OCI-LY1 (cell line): ENCODE measurements at regions not wholly inside any gene's neighbourhood (a gene's known extent, or its start where the extent isn't known, plus 50 kb on each side); places are given as distances from the start of the nearest gene placed in this dataset.

Experiments used
- EZH2 ChIP-seq: fragments of 200-600 bp; sonication (generic), shearing (Covaris generic); IDR thresholded peaks from 2 replicates; pipeline ENCODE4 v1.8.0; 2017; ENCODE audit warnings: borderline replicate concordance, mixed run types, mild to moderate bottlenecking, antibody characterized with exemption, low read length, moderate library complexity, mixed read lengths
- TF ChIP-seq, protein P1 (sequence below): fragments of 200-600 bp; sonication (generic), shearing (Covaris generic); IDR thresholded peaks from 2 replicates; pipeline ENCODE4 v1.5.1; 2017; ENCODE audit warnings: mild to moderate bottlenecking, antibody characterized with exemption, low read length, moderate library complexity, mixed read lengths

DNA sequence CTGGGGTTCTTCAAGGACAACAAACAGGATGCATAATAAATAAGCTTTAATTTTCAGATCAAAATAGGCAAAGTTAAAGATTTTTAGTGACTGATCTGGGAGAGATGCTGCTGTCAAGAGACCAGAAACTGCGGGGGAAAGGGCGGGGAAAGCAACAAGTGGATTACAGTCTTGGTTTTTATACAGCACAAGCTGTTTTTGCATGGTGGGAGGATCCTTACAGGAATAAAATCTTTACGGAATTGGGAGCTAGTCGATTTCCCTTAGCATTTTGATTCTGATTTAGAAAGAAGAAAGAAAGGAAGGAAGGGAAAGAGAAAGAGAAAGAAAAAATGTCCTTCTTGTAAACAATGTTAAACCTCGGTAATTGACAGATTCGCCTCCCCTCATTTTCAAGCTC, 242.3 kb upstream of the SP8 start:
- TF ChIP-seq, protein P1, sequence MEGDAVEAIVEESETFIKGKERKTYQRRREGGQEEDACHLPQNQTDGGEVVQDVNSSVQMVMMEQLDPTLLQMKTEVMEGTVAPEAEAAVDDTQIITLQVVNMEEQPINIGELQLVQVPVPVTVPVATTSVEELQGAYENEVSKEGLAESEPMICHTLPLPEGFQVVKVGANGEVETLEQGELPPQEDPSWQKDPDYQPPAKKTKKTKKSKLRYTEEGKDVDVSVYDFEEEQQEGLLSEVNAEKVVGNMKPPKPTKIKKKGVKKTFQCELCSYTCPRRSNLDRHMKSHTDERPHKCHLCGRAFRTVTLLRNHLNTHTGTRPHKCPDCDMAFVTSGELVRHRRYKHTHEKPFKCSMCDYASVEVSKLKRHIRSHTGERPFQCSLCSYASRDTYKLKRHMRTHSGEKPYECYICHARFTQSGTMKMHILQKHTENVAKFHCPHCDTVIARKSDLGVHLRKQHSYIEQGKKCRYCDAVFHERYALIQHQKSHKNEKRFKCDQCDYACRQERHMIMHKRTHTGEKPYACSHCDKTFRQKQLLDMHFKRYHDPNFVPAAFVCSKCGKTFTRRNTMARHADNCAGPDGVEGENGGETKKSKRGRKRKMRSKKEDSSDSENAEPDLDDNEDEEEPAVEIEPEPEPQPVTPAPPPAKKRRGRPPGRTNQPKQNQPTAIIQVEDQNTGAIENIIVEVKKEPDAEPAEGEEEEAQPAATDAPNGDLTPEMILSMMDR: no peak
- TF ChIP-seq EZH2: no peak
